Esophagus muscularis mucosa (tissue), 4 donors: ENCODE measurements at regions not wholly inside any gene's neighbourhood (a gene's known extent, or its start where the extent isn't known, plus 50 kb on each side); places are given as distances from the start of the nearest gene placed in this dataset.

Experiments
- CTCF ChIP-seq, 3 experiments: fragments of 200-600 bp in 2 of 3; fragments of 450-650 bp in 1 of 3; sonication (generic) in 2 of 3; IDR thresholded peaks; one replicate each; pipeline ENCODE4 v1.5.1; 2017 to 2019; ENCODE audit warnings: antibody characterized with exemption in 3 of 3, mild to moderate bottlenecking in 2 of 3, moderate library complexity in 1 of 3
- EP300 ChIP-seq: sonication (generic); formaldehyde crosslinking; IDR thresholded peaks from one replicate; pipeline ENCODE4 v1.6.1; 2017; ENCODE audit warnings: antibody characterized with exemption
- POLR2A ChIP-seq: fragments of 450-650 bp; IDR thresholded peaks from one replicate; pipeline ENCODE4 v1.6.1; 2017; ENCODE audit warnings: antibody characterized with exemption, moderate library complexity, mild to moderate bottlenecking, low read depth

DNA sequence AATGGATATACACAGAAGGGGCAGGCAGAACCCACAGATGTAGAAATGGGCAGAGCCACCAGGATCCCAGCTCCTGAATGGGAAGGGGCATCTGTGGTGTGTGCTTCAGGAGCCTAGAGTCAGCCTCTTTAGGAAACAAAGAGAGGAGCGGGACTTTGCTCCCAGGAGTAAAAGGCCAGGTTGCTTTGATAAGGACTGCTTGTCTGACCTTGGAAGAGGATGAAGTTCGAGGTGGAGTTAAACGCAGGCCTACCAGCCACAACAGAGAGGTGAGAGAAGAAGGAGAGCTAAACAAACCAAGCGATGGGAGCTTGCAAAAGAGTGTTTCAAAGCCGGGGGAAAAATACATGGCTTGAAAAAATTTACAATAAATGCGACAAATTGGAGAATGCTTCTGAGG, 49.9 kb upstream of the TMPRSS2 start:
- TF ChIP-seq POLR2A, result no peak
- TF ChIP-seq EP300, result no peak
- no peak for TF ChIP-seq CTCF (IDR thresholded peaks at IDR 0.05)
